Endodermal cell (in vitro differentiated cells): ENCODE measurements at regions not wholly inside any gene's neighbourhood (a gene's known extent, or its start where the extent isn't known, plus 50 kb on each side); places are given as distances from the start of the nearest gene placed in this dataset.
A peak's percentile ranks its signal among the peaks of the same experiment; 100 is the strongest.

Experiments
- DNase-seq: peaks from one replicate; pipeline ENCODE4 v3.0.0-alpha.2; 2017
- H3K27ac ChIP-seq: 2 replicates; pipeline ENCODE4 v1.5.1; 2013; ENCODE audit warnings: mild to moderate bottlenecking, low read depth, low read length, moderate library complexity
- H3K27me3 ChIP-seq: 2 replicates; pipeline ENCODE4 v1.6.1; 2013; ENCODE audit warnings: mild to moderate bottlenecking, low read length, moderate library complexity; ENCODE audit not compliant: insufficient read depth, control insufficient read depth, poor library complexity, severe bottlenecking
- H3K36me3 ChIP-seq: 2 replicates; pipeline ENCODE4 v1.7.0; 2013; ENCODE audit warnings: mild to moderate bottlenecking, low read length, moderate library complexity; ENCODE audit not compliant: control insufficient read depth, insufficient read depth
- H3K4me1 ChIP-seq: one replicate; pipeline ENCODE4 v1.7.0; 2013; ENCODE audit warnings: low read length; ENCODE audit not compliant: control insufficient read depth, insufficient read depth
- H3K4me3 ChIP-seq: 2 replicates; pipeline ENCODE4 v1.5.1; 2013; ENCODE audit warnings: mild to moderate bottlenecking, low read length, moderate library complexity
- H3K9ac ChIP-seq: 2 replicates; pipeline ENCODE4 v1.6.1; 2013; ENCODE audit warnings: mild to moderate bottlenecking, low read length, moderate library complexity; ENCODE audit not compliant: poor library complexity, severe bottlenecking; ENCODE audit errors: extremely low read depth
- H3K9me3 ChIP-seq: 2 replicates; pipeline ENCODE4 v1.6.1; 2013; ENCODE audit warnings: mild to moderate bottlenecking, low read length, moderate library complexity; ENCODE audit not compliant: control insufficient read depth
- H3K27ac Mint-ChIP-seq: 2 replicates; pipeline ENCODE4 v1.8.0; 2020; ENCODE audit warnings: mixed read lengths
- H3K27me3 Mint-ChIP-seq: 2 replicates; pipeline ENCODE4 v1.8.0; 2021; ENCODE audit warnings: mild to moderate bottlenecking, mixed read lengths; ENCODE audit not compliant: insufficient read depth
- H3K36me3 Mint-ChIP-seq: 2 replicates; pipeline ENCODE4 v1.8.0; 2020; ENCODE audit warnings: low read depth, mixed read lengths
- H3K4me1 Mint-ChIP-seq: 2 replicates; pipeline ENCODE4 v1.8.0; 2020; ENCODE audit warnings: mixed read lengths
- H3K4me3 Mint-ChIP-seq: 2 replicates; pipeline ENCODE4 v1.8.0; 2020; ENCODE audit warnings: mild to moderate bottlenecking, moderate library complexity, mixed read lengths
- H3K9me3 Mint-ChIP-seq: 2 replicates; pipeline ENCODE4 v1.8.0; 2020; ENCODE audit warnings: mild to moderate bottlenecking, mixed read lengths
- CTCF ChIP-seq: fragments of 200-600 bp; sonication (generic); conservative IDR thresholded peaks from 2 replicates; pipeline ENCODE4 v1.5.0; 2021; ENCODE audit warnings: antibody characterized with exemption, mild to moderate bottlenecking
- WGBS, 2 experiments: methylation state at CpG; one replicate each; pipeline versions ENCODE4 v1.1.5 to v1.1.7; 2013; ENCODE audit warnings: missing lambda C conversion rate in 2 of 2, mixed read lengths in 1 of 2; ENCODE audit not compliant: insufficient coverage in 1 of 2, insufficient read length in 1 of 2; 5-methylcytosine and 5-hydroxymethylcytosine counted together

GRCh38 chr2:139885921-139886498, 1105.8 kb upstream of the NXPH2 start:
- Histone ChIP-seq H3K4me3 (no peak overlapping the region), H3K4me1 (no peaks in the 10 kb centered on the region), H3K27ac (no peak overlapping the region), H3K9me3 (peaks cover under 1% of the 10 kb centered on the region), H3K27me3 (no peaks in the 10 kb centered on the region), H3K9ac (no peak overlapping the region), H3K36me3 (no peaks in the 10 kb centered on the region)
- H3K36me3 Mint-ChIP-seq = no peaks in the 10 kb centered on the region
- peaks cover 3% of the 10 kb centered on the region for H3K9me3 Mint-ChIP-seq
- no peak overlapping the region for H3K27ac Mint-ChIP-seq
- DNase-seq = peak; percentile 60
- H3K4me3 Mint-ChIP-seq = no peak overlapping the region
- 84 to 100% methylated on average over 1 to 2 of the region's 2 CpGs for WGBS, 2 experiments
- TF ChIP-seq CTCF = peak; percentile 46
- H3K4me1 Mint-ChIP-seq = no peaks in the 10 kb centered on the region
- H3K27me3 Mint-ChIP-seq = no peaks in the 10 kb centered on the region

GRCh38 chr2:139876964-139877363, 1096.8 kb upstream of the NXPH2 start:
- Mint-ChIP-seq H3K27ac (no peak overlapping the region), H3K27me3 (no peaks in the 10 kb centered on the region), H3K36me3 (no peaks in the 10 kb centered on the region), H3K9me3 (peaks cover 1% of the 10 kb centered on the region), H3K4me1 (no peaks in the 10 kb centered on the region), H3K4me3 (no peak overlapping the region)
- Histone ChIP-seq H3K4me1 (no peaks in the 10 kb centered on the region), H3K9me3 (no peaks in the 10 kb centered on the region), H3K9ac (no peak overlapping the region), H3K4me3 (no peak overlapping the region), H3K36me3 (no peaks in the 10 kb centered on the region), H3K27ac (no peak overlapping the region), H3K27me3 (no peaks in the 10 kb centered on the region)
- no peak for TF ChIP-seq CTCF
- no peak for DNase-seq
- WGBS, 2 experiments = 67 to 82% methylated on average over 3 of the region's 3 CpGs

- Mint-ChIP-seq H3K4me3 (no peak overlapping the region), H3K27ac (no peak overlapping the region), H3K9me3 (peaks cover 1% of the 10 kb centered on the region), H3K4me1 (no peaks in the 10 kb centered on the region), H3K27me3 (no peaks in the 10 kb centered on the region), H3K36me3 (no peaks in the 10 kb centered on the region)
- Histone ChIP-seq H3K27me3 (no peaks in the 10 kb centered on the region), H3K9ac (no peak overlapping the region), H3K4me1 (no peaks in the 10 kb centered on the region), H3K27ac (no peak overlapping the region), H3K36me3 (no peaks in the 10 kb centered on the region), H3K4me3 (no peak overlapping the region), H3K9me3 (no peaks in the 10 kb centered on the region)
- DNase-seq = no peak
- TF ChIP-seq CTCF = no peak
- WGBS, 2 experiments = 97 to 100% methylated on average over 1 to 2 of the region's 2 CpGs
Observed at GRCh38 chr2:139876321-139876720, 1096.1 kb upstream of the NXPH2 start.
